ENCODE measurements at regions not wholly inside any gene's neighbourhood (a gene's known extent, or its start where the extent isn't known, plus 50 kb on each side); places are given as distances from the start of the nearest gene placed in this dataset.

GRCh38 chr3:168995129-168995528 lies 668.4 kb downstream of the MECOM start:
- no peak for TF ChIP-seq CTCF (IDR thresholded peaks at IDR 0.05; ENCODE audit: low read length)
- no peak for TF ChIP-seq EZH2 (IDR thresholded peaks at IDR 0.05; ENCODE audit: borderline replicate concordance, low read length)
